Ectodermal cell (in vitro differentiated cells): ENCODE measurements at regions not wholly inside any gene's neighbourhood (a gene's known extent, or its start where the extent isn't known, plus 50 kb on each side); places are given as distances from the start of the nearest gene placed in this dataset.

Source experiments
- H3K27ac ChIP-seq: 2 replicates; pipeline ENCODE4 v1.7.0; 2013; ENCODE audit warnings: mild to moderate bottlenecking, low read depth, low read length; ENCODE audit not compliant: insufficient read depth, poor library complexity, severe bottlenecking
- H3K27me3 ChIP-seq: 2 replicates; pipeline ENCODE4 v1.7.0; 2013; ENCODE audit warnings: mild to moderate bottlenecking, low read length; ENCODE audit not compliant: insufficient read depth, control insufficient read depth, poor library complexity, severe bottlenecking
- H3K36me3 ChIP-seq: one replicate; pipeline ENCODE4 v1.7.0; 2013; ENCODE audit warnings: low read length; ENCODE audit not compliant: control insufficient read depth, insufficient read depth
- H3K4me1 ChIP-seq: one replicate; pipeline ENCODE4 v1.7.0; 2013; ENCODE audit warnings: low read length; ENCODE audit not compliant: control insufficient read depth, insufficient read depth
- H3K4me3 ChIP-seq: 2 replicates; pipeline ENCODE4 v1.7.0; 2013; ENCODE audit warnings: low read depth, low read length, control low read depth; ENCODE audit not compliant: insufficient read depth
- H3K9me3 ChIP-seq: 2 replicates; pipeline ENCODE4 v1.7.0; 2013; ENCODE audit warnings: mild to moderate bottlenecking, low read length, moderate library complexity; ENCODE audit not compliant: control insufficient read depth
- WGBS, 2 experiments: methylation state at CpG; one replicate each; pipeline ENCODE4 v1.1.7; 2013; ENCODE audit warnings: missing lambda C conversion rate in 2 of 2; 5-methylcytosine and 5-hydroxymethylcytosine counted together

GRCh38 chr2:172200495-172201085 lies 97.9 kb upstream of the DLX2 start:
- WGBS, 2 experiments, result 91 to 92% methylated on average over 1 to 2 of the region's 2 CpGs
- H3K27ac ChIP-seq, result no peak overlapping the region
- no peaks in the 10 kb centered on the region for H3K27me3 ChIP-seq
- no peak overlapping the region for H3K4me3 ChIP-seq
- no peaks in the 10 kb centered on the region for H3K4me1 ChIP-seq
- H3K9me3 ChIP-seq, result no peaks in the 10 kb centered on the region
- no peaks in the 10 kb centered on the region for H3K36me3 ChIP-seq

GRCh38 chr2:172204309-172204708 lies 101.6 kb upstream of the DLX2 start:
- H3K4me1 ChIP-seq, result no peaks in the 10 kb centered on the region
- H3K36me3 ChIP-seq, result no peaks in the 10 kb centered on the region
- no peak overlapping the region for H3K27ac ChIP-seq
- 93 to 94% methylated on average over 7 of the region's 7 CpGs for WGBS, 2 experiments
- H3K4me3 ChIP-seq, result no peak overlapping the region
- H3K27me3 ChIP-seq, result no peaks in the 10 kb centered on the region
- no peaks in the 10 kb centered on the region for H3K9me3 ChIP-seq

- Histone ChIP-seq H3K27ac (no peak overlapping the region), H3K4me1 (no peaks in the 10 kb centered on the region), H3K9me3 (no peaks in the 10 kb centered on the region), H3K4me3 (no peak overlapping the region), H3K36me3 (no peaks in the 10 kb centered on the region), H3K27me3 (no peaks in the 10 kb centered on the region)
- 91 to 93% methylated on average over 2 of the region's 2 CpGs for WGBS, 2 experiments
Observed at GRCh38 chr2:172204762-172205161, 102.1 kb upstream of the DLX2 start.

- Histone ChIP-seq H3K27ac (no peak overlapping the region), H3K27me3 (no peaks in the 10 kb centered on the region), H3K4me3 (no peak overlapping the region), H3K4me1 (no peaks in the 10 kb centered on the region), H3K36me3 (no peaks in the 10 kb centered on the region), H3K9me3 (no peaks in the 10 kb centered on the region)
- 49 to 54% methylated on average over 4 of the region's 4 CpGs for WGBS, 2 experiments
Observed at GRCh38 chr2:172205292-172205691, 102.6 kb upstream of the DLX2 start.

- H3K27me3 ChIP-seq, result no peaks in the 10 kb centered on the region
- WGBS, 2 experiments, result 89 to 94% methylated on average over 5 of the region's 5 CpGs
- H3K36me3 ChIP-seq, result no peaks in the 10 kb centered on the region
- H3K9me3 ChIP-seq, result no peaks in the 10 kb centered on the region
- no peaks in the 10 kb centered on the region for H3K4me1 ChIP-seq
- H3K27ac ChIP-seq, result no peak overlapping the region
- H3K4me3 ChIP-seq, result no peak overlapping the region
Observed at GRCh38 chr2:172207911-172208310, 105.2 kb upstream of the DLX2 start.

GRCh38 chr2:172208791-172209325 lies 106.2 kb upstream of the DLX2 start:
- 85% methylated on average over 6 of the region's 6 CpGs for WGBS, 2 experiments
- no peak overlapping the region for H3K27ac ChIP-seq
- H3K36me3 ChIP-seq, result no peaks in the 10 kb centered on the region
- no peaks in the 10 kb centered on the region for H3K27me3 ChIP-seq
- H3K4me1 ChIP-seq, result no peaks in the 10 kb centered on the region
- no peaks in the 10 kb centered on the region for H3K9me3 ChIP-seq
- H3K4me3 ChIP-seq, result no peak overlapping the region

GRCh38 chr2:172210599-172210998 lies 107.9 kb upstream of the DLX2 start:
- Histone ChIP-seq H3K36me3 (no peaks in the 10 kb centered on the region), H3K4me3 (no peak overlapping the region), H3K27ac (no peak overlapping the region), H3K27me3 (no peaks in the 10 kb centered on the region), H3K4me1 (no peaks in the 10 kb centered on the region), H3K9me3 (no peaks in the 10 kb centered on the region)

- no peaks in the 10 kb centered on the region for H3K9me3 ChIP-seq
- no peak overlapping the region for H3K4me3 ChIP-seq
- H3K27me3 ChIP-seq, result no peaks in the 10 kb centered on the region
- no peaks in the 10 kb centered on the region for H3K36me3 ChIP-seq
- 83% methylated on average over 4 to 5 of the region's 5 CpGs for WGBS, 2 experiments
- H3K27ac ChIP-seq, result no peak overlapping the region
- H3K4me1 ChIP-seq, result no peaks in the 10 kb centered on the region
Observed at GRCh38 chr2:172211512-172211911, 108.8 kb upstream of the DLX2 start.

GRCh38 chr2:172213116-172213860 lies 110.6 kb upstream of the DLX2 start:
- Histone ChIP-seq H3K4me3 (no peak overlapping the region), H3K36me3 (no peaks in the 10 kb centered on the region), H3K27me3 (no peaks in the 10 kb centered on the region), H3K9me3 (no peaks in the 10 kb centered on the region), H3K4me1 (no peaks in the 10 kb centered on the region), H3K27ac (peak overlapping the region; percentile 31)
- 63 to 66% methylated on average over 12 of the region's 12 CpGs for WGBS, 2 experiments

- Histone ChIP-seq H3K4me1 (no peaks in the 10 kb centered on the region), H3K4me3 (no peak overlapping the region), H3K9me3 (no peaks in the 10 kb centered on the region), H3K27ac (no peak overlapping the region), H3K27me3 (no peaks in the 10 kb centered on the region), H3K36me3 (no peaks in the 10 kb centered on the region)
- WGBS, 2 experiments, result 95 to 97% methylated on average over 1 of the region's 2 CpGs
Observed at GRCh38 chr2:172214252-172214651, 111.6 kb upstream of the DLX2 start.
